GM18909 (cell line): ENCODE measurements at regions not wholly inside any gene's neighbourhood (a gene's known extent, or its start where the extent isn't known, plus 50 kb on each side); places are given as distances from the start of the nearest gene placed in this dataset.

Experiments
- ATAC-seq: cut with Tn5 transposase; IDR thresholded peaks from one replicate; pipeline ENCODE4 v1.9.1; 2021; ENCODE audit warnings: mild to moderate bottlenecking; ENCODE audit not compliant: unreplicated experiment, poor library complexity

DNA sequence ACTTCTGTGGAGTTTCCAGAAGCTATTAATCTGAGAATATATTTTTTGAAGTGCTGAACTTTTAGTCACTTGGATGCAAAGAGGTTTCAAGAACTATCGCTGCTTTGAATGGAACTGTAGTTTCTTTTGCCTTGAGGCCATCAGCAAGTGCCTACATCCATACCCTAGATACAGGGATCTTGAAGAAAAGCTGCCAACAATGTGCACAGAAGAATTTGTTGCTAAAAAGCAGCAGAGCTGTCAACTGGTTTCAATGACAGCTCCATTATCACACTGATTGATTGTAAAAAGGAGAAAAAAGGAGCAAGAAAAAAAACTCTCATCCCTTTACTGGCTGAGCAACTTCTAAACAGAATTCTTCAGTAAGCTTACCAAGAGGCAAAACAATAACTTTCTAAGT is 251.0 kb upstream of the NRSN1 start:
- ATAC-seq: no peak

DNA sequence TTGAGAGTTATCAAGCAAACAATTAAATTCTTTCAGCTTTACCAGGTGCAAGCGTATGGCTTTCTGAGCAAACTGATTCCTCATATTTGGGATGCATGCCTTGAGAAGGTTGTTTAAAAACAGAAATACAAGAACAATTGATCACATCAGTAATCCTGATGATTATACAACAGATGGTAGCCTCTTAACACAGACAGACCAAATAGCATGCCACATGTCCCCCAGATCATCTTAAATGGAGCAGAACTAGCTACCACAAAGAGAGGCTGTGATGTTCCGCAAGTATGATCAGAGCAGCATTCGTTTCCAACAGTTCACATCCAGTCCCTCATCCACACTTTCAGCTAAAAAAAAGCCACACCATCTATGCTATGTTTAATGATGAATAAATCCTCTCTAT is 246.2 kb upstream of the NRSN1 start:
- ATAC-seq: no peak

DNA sequence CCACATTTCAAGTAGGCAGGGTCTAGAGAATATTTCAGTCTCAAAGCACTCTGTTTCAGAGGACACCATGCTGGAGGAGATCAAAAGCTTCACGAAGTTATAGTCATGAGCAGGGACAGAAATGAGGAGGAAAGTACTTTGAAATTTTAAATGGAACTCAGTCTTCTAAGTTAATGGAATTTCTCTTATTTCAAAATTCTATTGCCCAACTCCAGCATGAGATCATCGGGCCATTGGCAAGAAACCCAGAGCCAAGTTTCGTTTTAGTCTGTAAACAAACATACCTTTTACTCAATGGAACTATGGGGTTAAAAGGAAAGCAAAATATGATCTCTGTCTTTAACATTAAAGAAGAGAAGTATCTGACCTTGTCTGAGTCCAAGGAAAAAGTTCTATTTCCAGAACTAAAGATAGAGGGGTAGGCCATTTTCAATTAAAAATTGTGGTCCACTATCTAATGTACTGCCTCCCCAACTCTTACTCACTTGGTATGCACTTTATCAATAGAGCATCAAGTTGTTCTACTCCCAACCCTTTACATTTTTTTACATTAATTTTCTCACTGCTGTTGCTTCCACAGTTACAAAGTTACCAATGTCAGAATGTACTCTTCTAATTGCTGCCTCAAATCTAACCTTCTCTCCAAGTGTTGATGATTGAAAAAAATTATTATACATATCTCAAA is 235.3 kb upstream of the NRSN1 start:
- no peak for ATAC-seq

DNA sequence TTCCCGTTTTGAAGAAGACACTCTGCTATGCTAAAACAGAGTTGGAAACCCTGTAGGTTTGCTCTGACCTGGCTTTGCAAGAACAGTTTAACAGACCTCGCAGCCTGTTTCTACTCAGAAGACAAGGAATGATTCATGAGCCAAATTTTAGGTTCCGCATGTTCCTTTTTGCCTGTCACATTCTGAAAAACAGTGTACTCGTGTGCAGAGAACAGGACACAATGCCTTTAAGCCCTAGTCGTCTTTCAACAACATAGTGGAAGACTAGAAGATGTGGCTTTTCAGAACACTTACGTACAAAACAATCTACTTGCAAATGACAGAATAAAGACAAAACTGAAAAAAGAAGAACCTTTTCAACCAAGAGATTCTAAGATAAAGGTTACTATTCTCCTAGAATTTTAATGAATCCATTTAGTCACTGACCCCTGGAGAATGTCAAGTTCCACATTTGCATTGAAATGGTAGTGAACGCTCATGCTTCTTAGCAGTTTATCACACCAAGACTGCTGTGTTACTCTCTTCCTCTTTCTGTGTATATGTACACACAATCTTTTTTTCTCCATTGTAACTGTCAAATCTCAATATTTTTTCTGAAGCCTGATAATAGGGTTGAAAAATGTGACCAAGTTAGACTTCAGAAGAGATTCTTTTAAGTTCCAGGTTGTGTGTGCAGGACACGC is 220.7 kb upstream of the NRSN1 start:
- no peak for ATAC-seq

DNA sequence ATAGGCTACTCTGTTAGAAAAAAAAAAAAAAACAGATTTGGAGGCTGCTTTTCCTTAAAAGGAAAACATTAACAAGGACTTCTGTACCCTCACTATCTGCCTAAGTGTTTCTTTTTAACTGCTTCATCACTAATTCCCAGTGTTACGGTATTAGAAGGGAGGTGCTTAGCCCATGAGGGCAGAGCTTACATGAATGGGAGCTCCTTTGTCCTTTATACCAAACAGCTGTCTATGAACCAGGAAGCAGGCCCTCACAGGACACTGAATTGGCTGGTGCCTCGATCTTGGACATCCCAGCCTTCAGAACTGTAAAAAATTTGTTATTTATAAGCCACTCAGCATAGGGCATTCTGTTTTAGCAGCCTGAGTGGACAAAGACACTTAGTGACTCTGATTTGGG is 215.6 kb upstream of the NRSN1 start:
- no peak for ATAC-seq

DNA sequence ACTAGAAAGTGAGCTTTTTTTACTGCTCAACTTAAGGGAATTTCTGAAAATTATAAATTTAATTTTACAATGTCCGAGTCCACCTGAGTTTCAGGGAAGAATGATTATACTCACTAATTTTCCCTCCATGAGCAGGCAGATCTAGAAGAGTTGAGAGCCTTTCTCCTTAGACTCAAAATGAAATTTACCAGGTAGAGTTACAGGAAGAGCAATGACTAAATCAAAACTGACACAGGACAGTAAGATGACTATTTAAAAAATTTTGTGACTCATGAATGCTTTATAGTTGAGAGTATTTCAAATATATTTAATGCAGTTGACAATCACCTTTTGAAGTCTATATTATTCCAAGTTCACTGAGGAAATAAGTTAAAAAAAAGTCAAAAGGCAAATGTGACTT is 198.1 kb upstream of the NRSN1 start:
- ATAC-seq: no peak

DNA sequence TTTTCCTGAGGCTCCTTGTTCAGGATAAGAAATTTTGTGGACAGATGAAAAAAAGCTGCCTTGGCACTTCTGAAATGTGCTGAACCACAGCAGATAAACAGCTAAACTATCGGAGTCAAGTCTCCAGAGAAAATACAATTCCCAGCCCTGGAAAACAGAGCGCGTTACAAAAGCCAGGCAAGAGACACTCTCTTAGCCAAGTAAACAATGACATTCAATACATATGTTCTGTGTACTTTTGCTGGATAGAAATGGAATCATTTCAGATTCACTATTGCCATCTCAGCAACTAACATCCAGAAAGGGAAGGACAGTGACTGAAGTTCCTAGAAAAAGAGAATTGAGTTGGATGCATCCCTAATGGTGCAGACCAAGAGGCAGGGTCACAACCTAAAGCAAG is 196.8 kb upstream of the NRSN1 start:
- no peak for ATAC-seq

DNA sequence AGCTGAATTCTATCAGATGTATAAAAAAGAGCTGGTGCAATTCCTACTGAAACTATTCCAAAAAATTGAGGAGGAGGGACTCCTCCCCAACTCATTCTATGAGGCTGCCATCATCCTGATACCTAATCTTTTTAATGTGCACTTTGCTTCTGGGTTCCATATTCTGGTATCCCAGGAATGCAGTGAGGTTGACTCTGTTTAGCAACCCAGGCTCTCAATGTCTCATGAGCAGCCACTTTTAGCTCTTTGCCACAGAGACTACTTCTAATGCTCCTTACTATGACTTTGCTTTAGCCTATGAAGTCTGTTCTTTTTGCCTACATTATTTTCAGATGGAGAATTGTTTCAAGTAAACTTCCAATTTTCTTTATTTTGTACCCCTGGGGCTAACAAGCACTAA is 185.5 kb upstream of the NRSN1 start:
- no peak for ATAC-seq

DNA sequence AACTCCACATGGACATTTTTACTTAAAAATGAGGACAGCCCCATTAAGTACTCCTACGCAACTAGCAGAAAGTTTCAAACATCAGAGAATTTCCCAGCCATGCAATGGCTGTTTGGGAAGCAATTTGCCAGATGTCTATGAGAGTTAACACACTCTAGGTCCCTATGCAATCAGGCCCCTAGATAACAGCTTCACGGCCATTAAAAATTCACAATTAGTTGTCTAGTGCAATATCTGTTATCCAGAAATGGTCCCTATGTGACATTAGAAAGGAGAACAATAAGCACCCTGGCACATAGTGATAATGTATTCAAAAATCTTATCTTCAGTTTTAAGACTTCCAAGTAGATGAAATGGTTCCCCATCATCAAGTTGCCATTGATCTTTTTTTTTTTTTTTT is 174.3 kb upstream of the NRSN1 start:
- no peak for ATAC-seq

DNA sequence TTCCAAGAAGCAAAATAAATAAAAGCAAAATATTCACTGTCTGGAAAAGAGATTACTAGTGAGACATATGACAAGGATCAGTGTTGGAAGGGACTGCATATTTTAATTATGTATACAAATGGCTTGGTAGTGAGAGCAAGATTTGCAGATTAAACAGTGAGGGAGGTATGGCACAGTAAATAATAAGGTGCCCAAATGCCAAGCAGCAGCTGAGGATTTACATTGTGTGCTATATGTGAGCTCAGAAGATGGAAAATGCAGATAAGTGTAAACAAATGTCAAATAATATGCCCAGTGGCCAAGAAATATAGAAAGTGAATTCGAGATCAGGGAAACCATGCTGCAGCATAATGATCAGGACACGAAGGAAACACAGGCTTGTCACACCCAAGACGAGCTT is 173.8 kb upstream of the NRSN1 start:
- no peak for ATAC-seq

DNA sequence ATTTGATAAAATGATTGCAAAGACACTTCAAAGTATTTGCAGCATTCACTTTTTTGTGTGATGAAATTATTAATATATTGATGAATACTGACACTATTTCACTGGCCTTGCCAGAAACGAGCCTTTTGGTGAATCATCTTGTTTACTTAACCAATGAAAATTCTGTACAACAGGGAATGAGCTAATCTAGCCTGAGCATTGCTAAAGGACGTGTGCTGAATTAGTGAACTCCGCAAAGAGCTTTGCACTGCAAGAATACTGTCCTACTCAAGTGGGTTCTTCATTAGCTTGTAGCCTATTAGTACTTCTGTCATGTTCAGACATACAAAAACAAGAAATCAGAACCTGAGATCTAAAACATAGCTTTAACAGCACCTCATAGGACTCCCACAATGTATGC is 172.0 kb upstream of the NRSN1 start:
- no peak for ATAC-seq

DNA sequence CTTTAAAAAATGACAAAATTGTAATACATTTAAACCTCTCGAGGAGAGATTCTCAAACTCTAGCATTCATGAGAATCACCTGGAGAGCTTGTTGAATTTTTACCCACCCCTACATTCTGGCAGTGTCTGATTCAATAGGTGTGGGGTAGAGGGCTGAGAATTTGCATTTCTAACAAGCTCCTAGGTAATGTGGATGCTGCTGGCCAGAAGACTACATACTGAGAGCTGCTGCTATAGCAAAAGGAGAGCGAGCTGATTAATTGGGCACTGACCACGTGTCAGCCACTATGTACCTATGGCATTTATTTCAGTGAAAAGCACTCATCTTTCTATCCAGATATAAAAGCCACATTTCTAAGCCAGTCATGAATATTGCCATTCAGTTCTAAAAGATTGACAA is 169.0 kb upstream of the NRSN1 start:
- no peak for ATAC-seq

DNA sequence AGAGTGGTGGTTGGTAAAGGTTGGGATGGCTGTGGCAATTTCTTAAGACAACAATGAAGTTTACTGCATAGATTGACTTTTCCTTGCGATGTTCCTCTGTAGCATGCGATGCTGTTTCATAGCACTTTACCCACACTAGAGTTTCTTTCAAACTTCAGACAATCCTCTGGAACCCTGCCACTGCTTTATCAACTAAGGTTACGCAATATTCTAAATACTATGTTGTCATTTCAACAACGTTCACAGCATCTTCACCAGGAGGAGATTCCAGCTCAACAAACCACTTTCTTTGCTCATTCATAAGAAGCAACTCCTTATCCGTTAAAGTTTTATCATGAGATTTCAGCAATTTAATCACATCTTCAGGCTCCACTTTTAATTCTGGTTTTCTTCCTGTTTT is 161.2 kb upstream of the NRSN1 start:
- no peak for ATAC-seq

DNA sequence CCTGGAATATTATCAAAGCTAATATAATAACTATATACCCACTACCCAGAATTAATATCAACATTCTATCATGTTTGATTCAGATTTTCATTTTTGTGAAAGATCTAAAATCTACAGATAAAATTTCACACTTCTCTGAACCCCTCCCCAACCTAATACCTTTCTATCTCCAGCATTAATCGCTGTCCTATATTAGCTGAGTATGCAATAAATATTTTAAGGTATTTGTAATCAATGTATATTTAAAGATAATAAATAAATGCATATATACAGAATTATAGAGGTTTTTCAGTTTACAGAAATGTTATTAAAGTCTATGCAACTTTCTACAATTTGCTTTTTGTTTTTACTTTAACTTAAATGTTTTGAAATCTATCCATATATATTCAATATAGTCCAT is 156.7 kb upstream of the NRSN1 start:
- no peak for ATAC-seq

DNA sequence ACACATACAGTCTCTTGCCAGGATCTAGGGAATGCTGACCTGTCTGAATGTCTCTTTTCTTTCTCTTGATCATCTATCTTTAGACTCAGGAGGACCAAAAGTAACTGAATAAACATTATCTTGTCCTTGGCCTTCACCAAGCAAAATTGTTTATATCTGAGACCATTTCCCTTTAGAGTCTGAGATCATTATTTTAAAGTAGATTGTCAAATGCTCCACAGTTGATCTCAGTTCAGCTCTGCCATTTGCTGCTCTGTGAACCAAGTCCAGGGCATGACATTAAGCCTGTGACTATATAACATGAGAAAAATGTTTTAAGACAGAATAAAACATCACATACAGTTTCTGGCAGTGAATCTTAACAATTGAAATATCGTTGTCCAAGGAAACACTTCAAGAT is 148.3 kb upstream of the NRSN1 start:
- no peak for ATAC-seq

DNA sequence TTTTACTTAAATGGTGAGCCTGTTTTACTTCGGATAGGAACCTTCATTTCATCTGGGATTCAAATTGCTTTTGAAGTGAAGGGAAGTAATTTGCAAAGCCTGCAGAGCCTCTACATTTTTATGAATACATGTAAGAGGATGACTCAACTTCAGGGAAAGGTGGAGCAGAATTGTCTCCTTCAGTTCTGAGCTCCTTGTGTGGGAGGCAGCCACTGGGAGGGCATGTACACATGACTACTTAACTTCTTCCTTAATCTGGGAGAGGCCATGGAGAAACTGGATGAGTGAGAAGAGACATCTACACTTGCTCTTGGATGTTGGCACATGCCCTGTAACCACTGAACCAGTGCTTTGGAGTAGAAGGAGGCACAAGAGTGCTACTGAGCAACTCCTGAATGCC is 145.1 kb upstream of the NRSN1 start:
- no peak for ATAC-seq

DNA sequence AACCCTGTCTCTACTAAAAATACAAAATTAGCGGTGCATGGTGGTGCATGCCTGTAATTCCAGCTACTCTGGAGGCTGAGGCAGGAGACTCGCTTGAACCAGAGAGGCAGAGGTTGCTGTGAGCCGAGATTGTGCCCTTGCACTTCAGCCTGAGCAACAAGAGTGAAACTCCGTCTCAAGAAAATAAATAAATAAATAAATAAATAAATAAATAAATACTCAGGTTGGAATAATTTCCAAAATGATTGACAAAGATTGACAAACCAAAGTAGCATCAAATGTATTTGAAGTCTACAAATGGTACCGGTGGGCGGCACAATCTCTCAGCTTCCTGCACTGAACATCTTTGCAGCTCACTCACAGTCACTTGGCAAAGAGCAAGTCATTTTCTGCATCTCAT is 144.1 kb upstream of the NRSN1 start:
- no peak for ATAC-seq

DNA sequence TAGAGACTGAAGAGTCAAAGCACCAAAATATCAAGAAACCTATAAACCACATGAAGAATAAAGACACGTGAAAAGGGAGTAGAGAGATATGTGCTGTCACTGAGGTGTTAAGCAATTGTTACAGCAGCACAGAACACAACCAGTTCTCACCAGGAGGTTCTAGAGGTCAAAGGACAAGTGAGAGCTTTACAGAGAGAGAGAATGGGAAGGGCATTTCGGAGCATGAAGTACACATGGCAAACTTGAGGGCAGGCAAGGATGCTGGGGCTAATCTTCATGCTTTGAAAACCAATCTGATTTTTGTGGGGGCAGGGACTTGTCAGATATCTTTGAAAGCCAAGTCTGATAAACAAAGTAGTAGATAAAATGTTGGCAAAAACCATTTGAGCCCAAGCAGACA is 142.3 kb upstream of the NRSN1 start:
- ATAC-seq: no peak

DNA sequence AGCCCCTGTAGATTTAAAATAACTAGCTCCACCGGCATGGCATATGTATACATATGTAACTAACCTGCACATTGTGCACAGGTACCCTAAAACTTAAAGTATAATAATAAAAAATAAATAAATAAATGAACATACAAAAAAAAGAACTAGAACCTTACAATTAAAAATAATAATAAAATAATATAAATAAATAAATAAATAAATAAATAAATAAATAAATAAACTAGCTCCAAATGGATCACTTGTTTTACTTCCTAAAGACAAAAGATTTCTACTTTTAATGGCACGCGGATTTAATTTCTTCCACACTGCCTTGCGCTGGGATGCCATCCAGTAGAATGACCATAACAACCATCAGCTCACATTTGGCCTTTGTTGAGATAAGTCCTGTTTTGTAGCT is 141.0 kb upstream of the NRSN1 start:
- ATAC-seq: no peak

DNA sequence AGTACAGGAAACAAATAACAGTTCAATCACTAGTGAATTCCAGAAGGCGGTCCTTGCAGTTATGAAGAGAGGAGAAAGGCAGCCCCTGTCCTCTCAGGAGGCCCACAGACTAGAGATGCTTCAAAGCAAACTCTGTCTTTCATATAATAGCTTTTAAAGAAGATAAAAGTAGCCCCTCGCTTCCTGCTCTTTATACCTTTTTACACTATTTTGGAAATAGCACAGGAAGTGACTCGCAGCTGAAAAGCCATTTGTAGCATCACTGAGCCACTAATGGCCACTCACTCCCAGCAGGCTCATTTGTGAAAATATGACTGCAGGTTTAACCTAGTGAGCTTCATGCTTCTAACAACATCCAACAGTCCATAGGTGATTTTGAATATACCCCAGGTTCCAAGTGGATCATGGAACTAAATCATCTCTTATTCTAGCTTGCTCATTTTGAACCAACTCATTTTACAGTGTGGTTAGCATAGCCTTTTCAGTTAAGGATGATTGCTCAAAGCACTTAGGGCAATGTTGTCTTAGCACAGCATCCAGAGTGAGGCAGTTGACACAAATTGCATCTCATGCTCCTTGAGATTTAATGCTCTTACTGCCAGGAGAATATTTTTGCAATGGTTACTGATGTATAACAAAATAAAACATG is 136.0 kb upstream of the NRSN1 start:
- no peak for ATAC-seq

DNA sequence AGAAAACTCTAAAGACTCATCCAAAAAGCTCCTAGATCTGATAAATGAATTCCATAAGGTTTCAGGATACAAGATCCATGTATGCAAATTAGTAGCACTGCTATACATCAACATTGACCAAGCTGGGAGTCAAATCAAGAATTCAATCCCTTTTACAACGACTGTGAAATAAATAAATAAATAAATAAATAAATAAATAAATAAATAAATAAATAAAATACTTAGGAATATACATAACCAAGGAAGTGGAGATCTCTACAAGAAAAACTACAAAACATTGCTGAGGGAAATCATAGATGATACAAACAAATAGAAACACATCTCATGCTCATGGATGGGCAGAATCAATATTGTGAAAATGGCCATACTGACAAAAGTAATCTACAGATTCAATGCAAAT is 132.0 kb upstream of the NRSN1 start:
- no peak for ATAC-seq

DNA sequence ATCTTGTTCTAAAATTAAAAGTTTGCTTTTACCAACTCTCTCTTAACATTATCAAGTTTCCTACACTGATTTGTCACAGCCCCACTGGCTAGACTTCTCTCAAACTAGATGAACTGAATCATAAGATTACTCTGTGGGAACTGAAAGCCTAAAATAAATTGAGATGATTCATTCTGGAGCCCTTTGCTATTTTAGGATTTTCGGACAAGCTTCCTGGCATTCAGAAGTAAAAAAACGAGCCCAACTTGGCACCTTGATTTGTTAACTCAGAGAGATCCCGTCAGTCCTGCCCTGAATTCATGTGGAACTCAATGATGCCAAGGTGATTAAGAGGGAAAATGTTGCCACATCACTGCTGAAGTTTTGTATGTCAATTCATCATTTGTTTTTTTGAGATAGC is 122.0 kb upstream of the NRSN1 start:
- no peak for ATAC-seq
